D721Med (cell line): ENCODE measurements at regions not wholly inside any gene's neighbourhood (a gene's known extent, or its start where the extent isn't known, plus 50 kb on each side); places are given as distances from the start of the nearest gene placed in this dataset.
"Not testable (repeated sequence)": the region's sequence is repeated elsewhere in the genome, so short reads cannot be mapped to it uniquely, and the experiment has no call there.

Experiments used
- DNase-seq: peaks from one replicate; pipeline ENCODE4 v3.0.0; 2011; ENCODE audit warnings: low spot score; ENCODE audit not compliant: insufficient read length
- FAIRE-seq: peaks from 2 replicates; lab custom pipeline; 2011; peaks lifted over from hg19 to GRCh38; lab: Jason Lieb, UNC
- CTCF ChIP-seq: IDR thresholded peaks from 2 replicates; pipeline ENCODE4 v1.5.1; 2012; ENCODE audit warnings: mild to moderate bottlenecking, control low read depth; ENCODE audit not compliant: insufficient read depth; ENCODE audit errors: missing control alignments

- FAIRE-seq (no peak), DNase-seq (no peak)
Measured at GRCh38 chr6:137286916-137287315, 67.7 kb upstream of the IFNGR1 start.

GRCh38 chr6:137286368-137286767 lies 67.2 kb upstream of the IFNGR1 start:
- DNase-seq (no peak), FAIRE-seq (no peak)
- TF ChIP-seq CTCF = no peak

More at GRCh38 chr6:137286916-137287315, 67.7 kb upstream of the IFNGR1 start:
- no peak for TF ChIP-seq CTCF

- no peak for FAIRE-seq
- DNase-seq = no peak
- TF ChIP-seq CTCF = no peak
Measured at GRCh38 chr6:137284811-137285110, 65.6 kb upstream of the IFNGR1 start.

GRCh38 chr6:137283940-137284810 lies 65.0 kb upstream of the IFNGR1 start:
- TF ChIP-seq CTCF = no peak
- DNase-seq (no peak), FAIRE-seq (no peak)

GRCh38 chr6:137283080-137283479 lies 63.9 kb upstream of the IFNGR1 start:
- DNase-seq (no peak), FAIRE-seq (no peak)
- TF ChIP-seq CTCF = no peak

- no peak for TF ChIP-seq CTCF
- FAIRE-seq (no peak), DNase-seq (no peak)
Measured at GRCh38 chr6:137282254-137282653, 63.1 kb upstream of the IFNGR1 start.

GRCh38 chr6:137279279-137279678 lies 60.1 kb upstream of the IFNGR1 start:
- DNase-seq, FAIRE-seq: not testable (repeated sequence)
